OCI-LY1 (cell line): ENCODE measurements at regions not wholly inside any gene's neighbourhood (a gene's known extent, or its start where the extent isn't known, plus 50 kb on each side); places are given as distances from the start of the nearest gene placed in this dataset.

Experiments used
- H2AFZ ChIP-seq: fragments of 200-600 bp; sonication (generic), shearing (Covaris generic); 2 replicates; pipeline ENCODE4 v1.6.0; 2014; ENCODE audit warnings: antibody characterized with exemption, mild to moderate bottlenecking, low read length
- H3F3A ChIP-seq: fragments of 200-600 bp; sonication (generic), shearing (Covaris generic); 2 replicates; pipeline ENCODE4 v1.6.0; 2014; ENCODE audit warnings: mild to moderate bottlenecking, antibody characterized with exemption, low read length, moderate library complexity; ENCODE audit not compliant: insufficient read depth
- H3K27ac ChIP-seq: fragments of 200-600 bp; sonication (generic); 2 replicates; pipeline ENCODE4 v1.5.1; 2014; ENCODE audit warnings: low read length, mixed run types, mild to moderate bottlenecking, low read depth; ENCODE audit not compliant: poor library complexity, severe bottlenecking
- H3K27me3 ChIP-seq: fragments of 200-600 bp; sonication (generic); 2 replicates; pipeline ENCODE4 v1.6.0; 2014; ENCODE audit warnings: antibody characterized with exemption, mild to moderate bottlenecking, low read length, moderate library complexity; ENCODE audit not compliant: insufficient read depth
- H3K36me3 ChIP-seq: fragments of 200-600 bp; sonication (generic); 2 replicates; pipeline ENCODE4 v1.6.1; 2014; ENCODE audit warnings: mild to moderate bottlenecking, antibody characterized with exemption, low read length, moderate library complexity, mixed read lengths; ENCODE audit not compliant: insufficient read depth
- H3K4me1 ChIP-seq: fragments of 200-600 bp; sonication (generic); 2 replicates; pipeline ENCODE4 v1.5.1; 2014; ENCODE audit warnings: mild to moderate bottlenecking, low read length, moderate library complexity; ENCODE audit not compliant: insufficient read depth, severe bottlenecking
- H3K4me2 ChIP-seq: fragments of 200-600 bp; sonication (generic), shearing (Covaris generic); 2 replicates; pipeline ENCODE4 v1.6.1; 2014; ENCODE audit warnings: low read length
- H3K4me3 ChIP-seq: fragments of 200-600 bp; sonication (generic); 2 replicates; pipeline ENCODE4 v1.5.1; 2014; ENCODE audit warnings: low read length, low read depth, mild to moderate bottlenecking, mixed read lengths; ENCODE audit not compliant: poor library complexity, severe bottlenecking
- H3K79me2 ChIP-seq: fragments of 200-600 bp; shearing (Covaris generic); 2 replicates; pipeline ENCODE4 v1.6.1; 2016; ENCODE audit warnings: mixed run types, low read length, mixed read lengths; ENCODE audit not compliant: insufficient read depth
- H3K9ac ChIP-seq: fragments of 200-600 bp; sonication (generic), shearing (Covaris generic); 2 replicates; pipeline ENCODE4 v1.6.1; 2014; ENCODE audit warnings: mild to moderate bottlenecking, low read length, mixed read lengths
- H3K9me2 ChIP-seq: fragments of 200-600 bp; sonication (generic), shearing (Covaris generic); 2 replicates; pipeline ENCODE4 v1.6.1; 2014; ENCODE audit warnings: low read depth, mild to moderate bottlenecking, low read length, mixed read lengths
- H3K9me3 ChIP-seq: fragments of 200-600 bp; shearing (Covaris generic); 2 replicates; pipeline ENCODE4 v1.6.1; 2014; ENCODE audit warnings: low read length, mixed read lengths
- H4K20me1 ChIP-seq: fragments of 200-600 bp; sonication (generic), shearing (Covaris generic); 2 replicates; pipeline ENCODE4 v1.6.0; 2016; ENCODE audit warnings: mild to moderate bottlenecking, low read length; ENCODE audit not compliant: insufficient read depth
- EZH2 ChIP-seq: fragments of 200-600 bp; sonication (generic), shearing (Covaris generic); IDR thresholded peaks from 2 replicates; pipeline ENCODE4 v1.8.0; 2017; ENCODE audit warnings: borderline replicate concordance, mixed run types, mild to moderate bottlenecking, antibody characterized with exemption, low read length, moderate library complexity, mixed read lengths
- TF ChIP-seq, protein P1 (sequence below): fragments of 200-600 bp; sonication (generic), shearing (Covaris generic); IDR thresholded peaks from 2 replicates; pipeline ENCODE4 v1.5.1; 2017; ENCODE audit warnings: mild to moderate bottlenecking, antibody characterized with exemption, low read length, moderate library complexity, mixed read lengths

DNA sequence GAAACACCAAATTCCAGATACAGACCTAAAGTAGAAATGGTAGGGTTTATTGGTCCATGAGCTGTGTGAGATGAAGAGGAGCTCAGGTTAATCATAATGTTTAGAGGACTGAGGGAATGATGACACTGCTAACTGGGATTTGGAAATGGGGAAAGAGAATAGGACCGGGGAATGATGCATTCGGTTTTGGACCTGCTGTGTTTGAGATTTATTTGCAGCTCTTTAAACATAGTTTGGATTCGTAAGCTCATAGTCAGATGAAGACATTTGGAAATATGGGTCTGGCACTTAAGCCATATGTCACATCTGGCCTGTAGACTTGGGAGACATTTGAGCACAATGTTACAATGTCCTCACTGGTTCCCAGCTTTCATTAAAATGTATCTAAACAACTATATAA, 127.9 kb upstream of the DUSP10 start:
- no peaks in the 10 kb centered on the region for H4K20me1 ChIP-seq
- no peak overlapping the region for H2AFZ ChIP-seq
- TF ChIP-seq EZH2: no peak
- TF ChIP-seq, protein P1, sequence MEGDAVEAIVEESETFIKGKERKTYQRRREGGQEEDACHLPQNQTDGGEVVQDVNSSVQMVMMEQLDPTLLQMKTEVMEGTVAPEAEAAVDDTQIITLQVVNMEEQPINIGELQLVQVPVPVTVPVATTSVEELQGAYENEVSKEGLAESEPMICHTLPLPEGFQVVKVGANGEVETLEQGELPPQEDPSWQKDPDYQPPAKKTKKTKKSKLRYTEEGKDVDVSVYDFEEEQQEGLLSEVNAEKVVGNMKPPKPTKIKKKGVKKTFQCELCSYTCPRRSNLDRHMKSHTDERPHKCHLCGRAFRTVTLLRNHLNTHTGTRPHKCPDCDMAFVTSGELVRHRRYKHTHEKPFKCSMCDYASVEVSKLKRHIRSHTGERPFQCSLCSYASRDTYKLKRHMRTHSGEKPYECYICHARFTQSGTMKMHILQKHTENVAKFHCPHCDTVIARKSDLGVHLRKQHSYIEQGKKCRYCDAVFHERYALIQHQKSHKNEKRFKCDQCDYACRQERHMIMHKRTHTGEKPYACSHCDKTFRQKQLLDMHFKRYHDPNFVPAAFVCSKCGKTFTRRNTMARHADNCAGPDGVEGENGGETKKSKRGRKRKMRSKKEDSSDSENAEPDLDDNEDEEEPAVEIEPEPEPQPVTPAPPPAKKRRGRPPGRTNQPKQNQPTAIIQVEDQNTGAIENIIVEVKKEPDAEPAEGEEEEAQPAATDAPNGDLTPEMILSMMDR: no peak
- H3K9ac ChIP-seq: no peak overlapping the region
- no peak overlapping the region for H3K4me2 ChIP-seq
- no peaks in the 10 kb centered on the region for H3F3A ChIP-seq
- H3K4me3 ChIP-seq: no peak overlapping the region
- no peaks in the 10 kb centered on the region for H3K79me2 ChIP-seq
- H3K36me3 ChIP-seq: no peaks in the 10 kb centered on the region
- H3K27me3 ChIP-seq: no peaks in the 10 kb centered on the region
- H3K9me3 ChIP-seq: no peaks in the 10 kb centered on the region
- no peaks in the 10 kb centered on the region for H3K4me1 ChIP-seq
- no peak overlapping the region for H3K27ac ChIP-seq
- H3K9me2 ChIP-seq: no peaks in the 10 kb centered on the region

DNA sequence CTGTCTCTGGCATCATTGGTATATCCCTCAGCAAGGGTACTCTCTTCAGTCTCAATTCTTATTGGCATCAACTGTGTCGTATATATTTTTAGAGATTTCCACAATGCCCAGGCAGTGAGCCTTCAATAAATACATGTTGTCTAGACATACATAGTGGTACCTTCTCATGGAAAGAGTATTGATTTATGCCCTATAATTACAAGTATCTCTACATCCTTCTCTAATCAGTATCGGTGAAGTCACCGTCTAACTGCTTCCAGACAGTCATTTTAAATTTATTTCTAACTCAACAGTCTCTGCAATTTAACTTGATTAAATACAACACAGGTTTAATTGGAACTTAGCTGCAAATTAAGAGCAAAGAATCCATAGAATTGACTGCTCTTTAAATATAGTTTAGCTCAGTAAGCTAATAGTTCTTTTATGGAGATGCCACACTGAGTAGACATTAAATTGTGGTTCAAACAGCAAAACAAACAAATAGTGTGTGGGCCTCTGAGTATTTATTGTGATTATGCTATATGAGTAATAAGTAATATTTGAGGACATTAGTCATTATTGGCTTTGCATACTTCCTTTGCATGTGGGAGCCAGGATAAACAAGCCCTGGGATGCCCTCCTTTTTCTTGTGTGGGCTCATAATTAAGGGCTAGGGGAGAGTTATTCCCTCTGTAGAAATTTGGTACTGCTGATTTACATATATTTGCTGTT, 126.9 kb upstream of the DUSP10 start:
- Histone ChIP-seq H3K36me3 (no peaks in the 10 kb centered on the region), H3K4me3 (no peak overlapping the region), H3F3A (no peaks in the 10 kb centered on the region), H4K20me1 (no peaks in the 10 kb centered on the region), H3K27ac (no peak overlapping the region), H3K9me3 (no peaks in the 10 kb centered on the region), H3K4me2 (no peak overlapping the region), H3K27me3 (no peaks in the 10 kb centered on the region), H3K79me2 (no peaks in the 10 kb centered on the region), H2AFZ (no peak overlapping the region), H3K9me2 (no peaks in the 10 kb centered on the region), H3K9ac (no peak overlapping the region), H3K4me1 (no peaks in the 10 kb centered on the region)
- no peak for TF ChIP-seq EZH2
- TF ChIP-seq, protein P1: no peak

DNA sequence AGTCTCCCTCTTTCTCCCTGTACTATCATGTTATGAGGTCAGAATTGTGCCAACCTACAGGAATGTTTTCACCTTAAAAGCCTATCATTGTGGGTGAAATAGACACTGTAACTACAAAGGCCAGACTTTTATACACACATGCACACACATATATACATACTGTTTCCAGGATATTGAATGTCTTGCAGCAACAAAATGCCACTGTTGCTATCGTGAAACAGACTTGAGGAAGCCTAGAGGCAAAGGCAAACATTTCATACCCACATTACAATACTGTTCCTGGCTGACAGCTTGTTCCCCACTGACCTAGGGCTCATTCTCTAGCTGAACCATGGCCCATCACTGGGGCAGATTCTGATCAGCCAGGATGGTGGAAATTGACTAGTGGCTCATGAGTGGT, 125.1 kb upstream of the DUSP10 start:
- Histone ChIP-seq H3K27ac (no peak overlapping the region), H3K27me3 (no peaks in the 10 kb centered on the region), H3F3A (no peaks in the 10 kb centered on the region), H3K36me3 (no peaks in the 10 kb centered on the region), H3K4me2 (no peak overlapping the region), H3K9ac (no peak overlapping the region), H3K4me3 (no peak overlapping the region), H4K20me1 (no peaks in the 10 kb centered on the region), H3K9me3 (no peaks in the 10 kb centered on the region), H2AFZ (no peak overlapping the region), H3K9me2 (no peaks in the 10 kb centered on the region), H3K79me2 (no peaks in the 10 kb centered on the region), H3K4me1 (no peaks in the 10 kb centered on the region)
- TF ChIP-seq, protein P1: no peak
- TF ChIP-seq EZH2: no peak
